Mononuclear cell (primary cell): ENCODE measurements at regions not wholly inside any gene's neighbourhood (a gene's known extent, or its start where the extent isn't known, plus 50 kb on each side); places are given as distances from the start of the nearest gene placed in this dataset.

Source experiments
- H3K27me3 ChIP-seq: 2 replicates; pipeline ENCODE4 v1.6.0; 2011; ENCODE audit warnings: low read length, control low read depth; ENCODE audit not compliant: insufficient read depth
- H3K4me1 ChIP-seq: 2 replicates; pipeline ENCODE4 v1.5.1; 2011; ENCODE audit warnings: mild to moderate bottlenecking, low read length, control low read depth; ENCODE audit not compliant: insufficient read depth
- H3K4me3 ChIP-seq: 2 replicates; pipeline ENCODE4 v1.5.1; 2011; ENCODE audit warnings: mild to moderate bottlenecking, low read length, moderate library complexity
- H3K9me3 ChIP-seq: 2 replicates; pipeline ENCODE4 v1.5.1; 2011; ENCODE audit warnings: low read depth, mild to moderate bottlenecking, control low read depth, low read length

DNA sequence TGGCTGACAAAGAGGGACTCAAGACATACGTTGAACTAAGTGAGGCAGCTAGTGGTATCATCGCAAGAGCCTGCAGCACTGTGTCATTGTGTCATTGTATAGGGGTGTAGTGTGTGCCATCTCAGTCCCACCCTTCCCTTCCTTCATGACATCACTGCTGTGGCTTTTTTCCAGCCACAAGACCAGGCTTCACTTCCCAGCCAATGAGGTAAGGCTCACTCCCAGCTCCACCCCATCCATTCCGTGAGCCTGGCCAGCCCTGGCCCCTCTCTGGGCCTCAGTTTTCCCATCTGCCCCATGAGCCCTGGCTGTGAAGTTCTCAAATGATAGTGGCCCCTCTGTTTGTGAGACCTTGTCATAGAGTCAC lies 134.3 kb upstream of the ZMIZ1 start:
- no peak overlapping the region for H3K4me3 ChIP-seq
- no peaks in the 10 kb centered on the region for H3K9me3 ChIP-seq
- H3K4me1 ChIP-seq = peaks cover 6% of the 10 kb centered on the region
- no peaks in the 10 kb centered on the region for H3K27me3 ChIP-seq

DNA sequence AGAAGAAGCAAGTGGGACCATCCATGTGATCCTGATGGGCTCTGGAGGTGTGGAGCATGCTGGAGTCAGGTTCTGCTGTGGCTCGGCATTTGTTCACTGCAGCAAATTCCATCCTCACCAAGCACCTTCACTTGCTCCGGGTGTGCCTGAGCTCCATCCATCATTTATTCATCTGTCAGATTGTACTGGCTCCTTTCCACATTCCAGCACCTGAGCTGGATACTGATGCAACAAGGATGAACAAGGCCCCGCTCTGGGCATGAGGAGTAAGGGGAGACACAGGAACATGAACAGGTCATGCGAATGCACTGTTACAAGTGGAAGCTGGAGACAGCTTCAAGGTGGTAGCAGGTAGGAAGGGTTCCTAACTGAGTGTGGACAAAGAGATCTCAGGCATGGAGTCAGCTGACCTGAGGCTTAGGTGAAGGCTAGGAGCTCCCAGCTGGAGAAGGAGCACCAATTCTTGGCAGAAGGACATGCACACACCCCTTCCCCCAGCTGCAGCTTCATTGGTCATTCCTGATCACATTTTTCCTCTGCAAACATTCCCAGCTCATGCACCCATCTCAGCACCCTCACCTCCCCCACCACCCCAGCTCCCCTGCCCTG lies 133.7 kb upstream of the ZMIZ1 start:
- Histone ChIP-seq H3K27me3 (no peaks in the 10 kb centered on the region), H3K4me3 (no peak overlapping the region), H3K4me1 (peaks cover 6% of the 10 kb centered on the region), H3K9me3 (no peaks in the 10 kb centered on the region)

DNA sequence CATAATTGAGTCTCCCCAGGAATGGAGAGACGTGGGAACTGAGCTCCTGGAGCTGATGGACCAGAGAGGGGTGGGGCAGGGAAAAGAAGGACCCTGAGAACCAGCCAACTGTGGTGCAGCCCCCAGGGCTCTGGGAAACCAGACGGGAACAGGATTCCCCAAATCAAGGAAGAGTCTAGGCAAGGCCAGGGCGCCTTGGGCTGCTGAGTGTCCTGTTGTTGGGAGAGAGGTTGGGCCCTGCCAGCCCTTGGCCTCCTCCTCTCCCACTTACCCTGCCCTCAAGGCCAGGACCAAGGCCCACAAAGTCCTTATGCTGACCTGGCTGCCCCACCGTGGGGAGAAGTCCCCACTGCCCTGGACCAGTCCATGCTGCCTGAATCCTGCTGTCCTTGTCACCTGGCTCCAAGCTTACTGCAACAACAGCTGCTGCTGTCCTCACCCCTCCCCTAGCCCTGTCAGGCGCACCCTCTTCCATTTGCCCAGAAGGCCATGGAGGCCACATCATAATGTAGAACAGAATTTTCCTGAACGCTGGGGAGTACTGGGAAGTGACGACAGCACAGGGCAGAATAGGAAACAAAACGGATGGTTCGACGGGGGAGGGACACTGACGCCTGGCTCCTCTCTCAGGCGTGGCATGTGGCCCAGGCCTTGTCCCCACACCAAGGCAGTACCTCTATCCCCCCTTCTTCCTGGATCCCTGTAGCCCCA lies 132.9 kb upstream of the ZMIZ1 start:
- Histone ChIP-seq H3K4me1 (peaks cover 6% of the 10 kb centered on the region), H3K9me3 (no peaks in the 10 kb centered on the region), H3K27me3 (no peaks in the 10 kb centered on the region), H3K4me3 (no peak overlapping the region)

DNA sequence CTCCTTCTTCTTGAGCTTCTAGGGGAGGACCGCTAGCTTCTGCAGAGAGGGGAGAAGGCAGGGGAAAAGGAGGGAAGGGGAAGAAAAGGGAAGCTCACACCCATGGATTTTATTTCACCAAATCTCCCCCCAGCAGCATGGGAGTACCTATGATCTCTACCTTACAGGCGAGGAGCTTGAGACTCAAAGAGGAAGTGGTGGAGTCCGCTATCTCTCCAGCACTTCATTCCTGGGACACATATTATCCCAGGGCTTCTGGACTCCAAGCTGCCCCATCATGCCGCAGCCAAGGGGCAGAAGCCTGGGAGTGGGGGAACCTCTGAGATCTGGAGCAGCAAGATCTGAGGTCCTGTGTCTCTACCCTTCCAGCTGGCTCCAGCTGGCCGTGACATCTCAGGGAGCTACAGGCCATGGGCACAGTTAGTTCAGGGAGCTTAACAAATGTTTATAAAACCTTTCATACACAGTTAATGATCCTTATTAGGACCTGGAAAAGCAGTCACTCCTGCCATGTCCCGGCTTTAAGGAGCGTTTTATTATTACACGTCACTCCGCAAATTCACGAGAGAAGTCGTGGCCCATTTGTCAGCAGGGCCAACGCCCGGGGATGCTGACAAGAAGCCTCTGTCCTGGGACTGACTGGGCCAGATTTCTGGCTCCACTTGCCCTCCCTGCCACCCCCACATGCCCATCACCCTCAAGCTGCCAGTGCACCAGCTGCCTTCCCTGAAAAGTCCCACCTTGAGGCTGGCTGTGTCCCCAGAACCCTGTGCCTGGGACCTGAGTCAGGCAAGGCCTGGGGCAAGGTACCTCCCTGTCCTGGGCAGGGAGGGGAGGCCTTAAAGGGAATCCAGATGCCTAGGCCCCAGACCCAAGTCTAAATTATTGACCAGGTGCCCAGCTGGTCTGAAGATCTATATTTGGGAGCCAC lies 132.1 kb upstream of the ZMIZ1 start:
- Histone ChIP-seq H3K27me3 (no peaks in the 10 kb centered on the region), H3K9me3 (no peaks in the 10 kb centered on the region), H3K4me3 (no peak overlapping the region), H3K4me1 (peaks cover 6% of the 10 kb centered on the region)

DNA sequence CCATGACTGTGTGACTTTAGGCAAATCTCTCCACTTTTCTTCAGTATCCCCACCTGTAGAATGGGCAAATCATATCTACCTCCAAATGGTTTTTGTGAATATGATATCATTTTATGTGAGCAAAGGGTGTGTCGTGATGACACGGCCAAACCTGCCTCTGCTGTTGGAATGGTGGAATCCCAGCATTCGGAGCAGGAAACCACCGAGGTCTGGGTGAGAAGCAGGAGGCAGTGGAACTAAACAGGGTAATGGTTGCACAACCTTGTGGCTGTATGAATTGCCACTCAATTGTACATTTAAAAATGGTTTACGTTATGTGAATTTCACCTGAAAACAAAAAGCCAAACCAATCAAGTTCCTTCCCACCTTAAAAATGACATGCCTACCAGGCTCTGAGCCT lies 131.4 kb upstream of the ZMIZ1 start:
- no peaks in the 10 kb centered on the region for H3K27me3 ChIP-seq
- no peak overlapping the region for H3K4me3 ChIP-seq
- H3K4me1 ChIP-seq = peaks cover 6% of the 10 kb centered on the region
- no peaks in the 10 kb centered on the region for H3K9me3 ChIP-seq

DNA sequence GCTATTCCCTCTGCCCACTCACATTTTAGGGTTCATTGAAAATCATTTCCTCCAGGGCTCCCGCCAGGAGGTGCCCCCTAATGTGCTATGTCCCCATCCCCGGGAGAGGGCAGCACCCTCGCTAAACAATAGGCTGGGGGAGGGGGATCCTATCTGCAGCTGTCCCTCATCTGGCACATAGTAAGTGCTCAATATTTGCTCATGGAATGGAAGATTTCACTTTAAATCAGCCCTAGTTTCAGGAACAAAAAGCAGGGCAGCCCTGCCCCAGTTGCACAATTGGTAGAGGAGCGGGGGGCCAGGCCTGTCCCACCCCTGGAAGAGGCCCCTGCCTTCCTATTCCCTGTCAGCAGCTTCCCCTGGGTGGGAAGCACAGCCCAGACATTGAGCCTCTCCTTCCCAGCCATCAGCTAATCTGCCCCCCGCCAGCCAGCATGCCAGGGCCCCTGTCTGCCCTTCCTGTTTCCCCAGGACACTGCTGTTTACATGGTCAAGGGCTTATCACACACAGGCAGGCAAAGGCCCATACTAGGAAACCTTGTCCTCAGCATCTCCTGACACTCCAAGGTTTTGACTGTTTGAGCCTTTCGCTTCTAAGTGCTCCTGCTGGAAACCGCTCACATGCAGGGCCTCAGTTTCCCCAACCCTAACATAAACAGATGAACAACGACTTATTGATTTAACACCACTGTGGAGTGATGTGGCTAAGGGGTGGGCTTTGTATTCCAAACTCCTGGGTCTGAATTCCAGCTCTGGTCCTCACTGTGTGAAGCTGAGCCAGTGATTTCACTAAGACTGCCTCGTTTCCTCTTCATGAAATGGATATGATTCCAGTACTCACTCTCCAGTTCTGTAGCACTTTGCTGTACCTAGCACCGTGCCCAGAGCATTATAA lies 130.7 kb upstream of the ZMIZ1 start:
- H3K27me3 ChIP-seq = no peaks in the 10 kb centered on the region
- H3K9me3 ChIP-seq = no peaks in the 10 kb centered on the region
- H3K4me1 ChIP-seq = peaks cover 6% of the 10 kb centered on the region
- H3K4me3 ChIP-seq = no peak overlapping the region

DNA sequence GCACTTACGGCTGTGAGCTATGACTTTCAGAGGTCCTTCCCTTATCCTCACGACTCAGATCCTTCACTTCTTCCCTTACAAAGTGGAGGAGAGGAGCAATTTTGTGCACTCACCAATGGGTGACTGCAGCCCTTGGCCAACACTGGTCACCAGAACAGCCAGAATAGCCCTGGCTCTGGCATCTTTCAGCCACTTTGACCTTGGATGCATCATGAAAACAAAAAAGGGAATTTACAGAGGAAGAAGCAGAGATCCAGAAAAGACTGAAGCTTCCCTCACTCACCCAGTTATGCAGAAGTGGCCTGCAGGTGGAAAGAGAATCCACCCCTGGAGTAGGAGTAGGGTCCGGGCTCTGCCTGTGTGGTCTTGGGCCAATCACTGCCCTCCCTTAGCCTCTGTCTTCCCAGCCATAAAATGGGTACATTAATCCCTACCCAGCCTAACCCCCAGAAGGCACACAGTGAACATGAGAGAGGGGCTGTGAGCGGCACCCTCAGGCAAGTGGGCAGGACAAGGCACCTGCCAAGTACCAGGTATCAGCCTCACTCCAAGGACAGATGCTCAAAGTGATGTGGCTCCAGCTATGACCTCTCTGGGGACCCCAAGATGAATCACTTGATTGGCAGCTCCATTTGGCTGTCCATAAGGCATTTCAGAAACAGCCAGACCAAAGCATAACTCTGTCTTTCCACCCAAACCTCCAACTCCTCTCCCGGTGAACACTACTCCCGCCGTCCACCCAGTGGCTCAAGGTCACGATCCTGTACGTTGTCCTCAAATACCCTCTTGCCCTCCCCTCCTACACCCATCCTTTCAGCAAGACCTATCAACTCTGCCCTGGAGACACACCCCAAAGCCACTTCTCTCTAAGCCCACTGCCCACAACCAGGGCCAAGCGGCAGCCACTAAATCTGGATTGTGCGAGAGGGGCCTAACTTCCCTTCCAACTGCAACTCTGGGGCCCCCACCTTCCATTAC lies 129.8 kb upstream of the ZMIZ1 start:
- H3K4me3 ChIP-seq = no peak overlapping the region
- H3K9me3 ChIP-seq = no peaks in the 10 kb centered on the region
- H3K4me1 ChIP-seq = peaks cover 6% of the 10 kb centered on the region
- H3K27me3 ChIP-seq = no peaks in the 10 kb centered on the region

DNA sequence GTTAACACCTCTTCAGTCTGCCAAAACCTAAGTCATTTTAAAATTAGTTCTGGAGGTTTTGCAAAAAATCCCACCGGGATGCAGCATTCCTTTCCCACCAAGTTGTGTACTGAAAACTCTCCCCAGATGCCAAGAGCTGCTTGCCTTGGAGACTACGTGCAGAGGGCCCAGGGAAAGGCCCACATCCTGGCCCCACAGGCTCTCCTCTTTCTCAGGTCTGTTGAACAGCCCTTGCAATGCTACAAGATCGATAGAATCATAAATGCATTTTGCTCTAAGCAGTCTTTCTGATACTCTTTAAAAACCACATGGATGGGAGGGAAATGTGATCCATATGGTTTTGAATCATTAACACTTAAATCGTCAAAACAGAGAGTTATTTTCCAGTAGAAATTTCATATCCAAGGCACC lies 126.7 kb upstream of the ZMIZ1 start:
- Histone ChIP-seq H3K9me3 (no peaks in the 10 kb centered on the region), H3K4me1 (peaks cover 6% of the 10 kb centered on the region), H3K4me3 (no peak overlapping the region), H3K27me3 (no peaks in the 10 kb centered on the region)

DNA sequence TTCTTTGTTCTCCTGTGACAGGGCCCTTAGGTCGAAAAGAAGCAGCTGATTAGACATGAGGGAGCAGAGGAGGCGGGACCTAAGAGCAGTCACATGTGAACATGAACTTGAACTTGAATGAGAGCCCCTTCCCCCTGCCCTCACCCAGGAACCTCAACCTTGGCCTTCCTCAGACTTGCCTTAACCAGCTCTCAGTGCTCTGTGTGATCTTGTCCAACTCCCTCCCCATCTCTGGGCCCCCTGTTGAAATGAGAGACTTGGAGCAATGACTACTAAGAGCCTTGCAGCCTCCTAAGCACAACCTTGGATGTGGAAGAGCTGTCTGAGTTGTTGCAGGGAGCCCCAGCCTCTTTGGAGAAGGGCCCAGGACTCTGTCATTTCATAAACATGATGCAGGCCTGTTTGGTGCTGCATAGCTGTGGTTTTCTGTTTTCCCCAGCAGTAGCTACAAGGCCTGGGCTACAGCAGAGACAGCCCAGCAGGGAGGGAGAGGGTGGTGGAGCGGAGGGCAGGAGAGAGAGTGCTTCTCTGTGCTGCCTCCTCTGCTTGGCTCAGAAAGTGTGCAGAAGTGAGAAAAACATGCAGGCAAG lies 123.9 kb upstream of the ZMIZ1 start:
- H3K4me1 ChIP-seq = no peaks in the 10 kb centered on the region
- H3K27me3 ChIP-seq = no peaks in the 10 kb centered on the region
- no peak overlapping the region for H3K4me3 ChIP-seq
- no peaks in the 10 kb centered on the region for H3K9me3 ChIP-seq

DNA sequence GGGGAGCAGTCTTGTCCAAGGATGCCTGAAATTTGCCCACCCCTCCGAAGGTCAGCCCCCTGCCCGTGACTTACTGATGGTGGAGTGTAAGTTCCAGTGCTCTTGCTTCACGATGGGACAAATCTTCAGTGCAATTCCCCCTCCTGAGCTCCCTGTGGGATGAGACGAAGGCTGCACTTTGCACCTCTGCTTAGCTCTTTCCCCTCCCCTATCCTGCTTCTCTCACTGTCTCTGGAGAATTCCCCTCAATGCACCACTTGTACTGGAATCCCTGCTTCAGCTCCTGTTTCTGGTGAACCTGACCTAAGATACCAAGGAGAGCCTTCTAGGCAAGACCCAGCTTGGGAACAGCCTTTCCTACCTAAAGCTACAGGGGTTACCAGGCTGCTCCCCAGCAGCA lies 122.9 kb upstream of the ZMIZ1 start:
- H3K4me1 ChIP-seq = no peaks in the 10 kb centered on the region
- no peak overlapping the region for H3K4me3 ChIP-seq
- H3K9me3 ChIP-seq = no peaks in the 10 kb centered on the region
- H3K27me3 ChIP-seq = no peaks in the 10 kb centered on the region

DNA sequence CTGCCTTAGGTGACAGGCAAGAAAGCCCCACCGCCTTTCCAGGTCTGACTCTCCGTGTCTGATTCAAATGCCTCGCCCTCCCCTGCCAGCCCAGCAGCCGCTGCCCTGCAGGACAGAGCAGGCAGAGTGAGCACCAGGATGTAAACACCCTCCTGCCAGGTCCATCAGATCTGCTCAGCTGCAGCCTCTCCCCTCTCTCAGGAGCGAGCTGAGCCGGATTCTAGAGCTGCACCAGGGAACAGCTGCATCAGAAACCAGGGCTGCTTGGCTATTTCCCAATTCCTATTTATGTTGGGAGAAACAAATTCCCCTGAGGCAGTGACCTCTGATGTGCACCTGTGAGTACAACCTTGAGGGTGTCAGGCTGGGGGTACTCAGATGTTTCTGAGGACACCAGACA lies 121.5 kb upstream of the ZMIZ1 start:
- Histone ChIP-seq H3K9me3 (no peaks in the 10 kb centered on the region), H3K4me1 (no peaks in the 10 kb centered on the region), H3K4me3 (no peak overlapping the region), H3K27me3 (no peaks in the 10 kb centered on the region)

DNA sequence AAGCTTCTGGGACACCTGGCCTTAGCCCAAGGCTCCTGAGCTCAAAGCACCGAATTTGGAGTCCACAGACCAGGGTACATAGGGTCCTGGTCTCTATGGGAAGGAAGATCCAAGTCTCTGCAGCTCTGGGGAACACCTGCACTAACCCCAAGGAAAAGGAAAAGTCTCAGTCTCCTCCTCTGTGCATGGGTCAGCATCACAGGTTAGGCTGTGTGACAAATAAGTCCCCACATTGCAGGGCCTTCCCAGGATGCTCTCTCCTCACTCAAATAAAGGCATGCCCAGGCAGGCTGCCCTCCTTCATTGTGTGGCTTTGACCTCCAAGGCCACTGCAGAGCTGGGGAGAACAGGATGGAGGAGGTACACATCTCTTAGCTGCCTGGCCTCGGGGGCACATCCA lies 121.0 kb upstream of the ZMIZ1 start:
- Histone ChIP-seq H3K27me3 (no peaks in the 10 kb centered on the region), H3K4me1 (no peaks in the 10 kb centered on the region), H3K4me3 (no peak overlapping the region), H3K9me3 (no peaks in the 10 kb centered on the region)

DNA sequence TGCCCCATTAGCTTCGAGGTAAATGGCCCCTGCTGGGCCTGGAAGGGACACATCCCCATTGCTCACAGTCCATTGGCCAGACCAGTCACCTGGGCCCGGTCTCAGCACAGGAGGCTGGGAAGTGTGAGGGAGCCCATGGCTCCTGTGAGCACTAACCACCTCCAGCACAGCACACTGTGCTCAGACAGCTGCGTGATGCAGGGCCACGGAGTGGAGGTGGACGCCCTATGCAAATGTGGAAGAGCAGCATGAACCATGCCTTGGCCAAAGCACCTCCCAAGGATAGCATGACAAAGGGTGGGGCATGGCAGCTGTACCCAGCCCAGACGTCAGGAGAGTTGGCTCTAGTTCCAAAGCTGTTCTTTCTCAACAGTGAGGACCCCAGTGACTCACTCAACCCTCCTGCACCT lies 120.1 kb upstream of the ZMIZ1 start:
- Histone ChIP-seq H3K4me1 (no peaks in the 10 kb centered on the region), H3K9me3 (no peaks in the 10 kb centered on the region), H3K4me3 (no peak overlapping the region), H3K27me3 (no peaks in the 10 kb centered on the region)
